ENCODE measurements at regions not wholly inside any gene's neighbourhood (a gene's known extent, or its start where the extent isn't known, plus 50 kb on each side); places are given as distances from the start of the nearest gene placed in this dataset.
A peak's percentile ranks its signal among the peaks of the same experiment; 100 is the strongest.

- Histone ChIP-seq H3K9me1 (ENCODE audit: control insufficient read depth, extremely low read depth, insufficient read depth, low read length) (no peaks in the 10 kb centered on the region), H3K9me3 (ENCODE audit: control insufficient read depth, low read depth, low read length) (no peaks in the 10 kb centered on the region), H2AFZ (ENCODE audit: control insufficient read depth, low read length) (no peak overlapping the region), H3K9ac (ENCODE audit: control insufficient read depth, extremely low read depth, insufficient read depth, low read length) (no peak overlapping the region), H3K79me2 (ENCODE audit: control insufficient read depth, insufficient read depth, low read length) (no peaks in the 10 kb centered on the region), H3K4me1 (ENCODE audit: control insufficient read depth, extremely low read depth, insufficient read depth, low read length) (peaks cover 6% of the 10 kb centered on the region), H3K36me3 (ENCODE audit: control insufficient read depth in 2 of 2, extremely low read depth in 1 of 2, insufficient read depth in 2 of 2, low read length in 2 of 2) (no peaks in the 10 kb centered on the region), H3K4me2 (ENCODE audit: control insufficient read depth, extremely low read depth, insufficient read depth, low read depth, low read length) (no peak overlapping the region), H3K4me3 (ENCODE audit: control insufficient read depth in 2 of 3, extremely low read depth in 1 of 3, insufficient read depth in 2 of 3, low read depth in 1 of 3, low read length in 3 of 3) (no peak overlapping the region), H3K27ac (ENCODE audit: control insufficient read depth, insufficient read depth, low read length) (no peak overlapping the region), H4K20me1 (ENCODE audit: control insufficient read depth, extremely low read depth, insufficient read depth, low read length) (no peaks in the 10 kb centered on the region), H3K27me3 (ENCODE audit: control insufficient read depth, extremely low read depth, insufficient read depth, low read length) (no peaks in the 10 kb centered on the region)
- FAIRE-seq (no peak), DNase-seq (ENCODE audit: low read depth, low spot score) (no peak)
- dilution Hi-C loops (cut with MboI; ENCODE audit: extremely low pct_ligation_motif_present, low sequenced_read_pairs): no loop called here
- TF ChIP-seq CTCF (optimal IDR thresholded peaks at IDR 0.05 in 1 of 3, IDR thresholded peaks at IDR 0.05 in 1 of 3, conservative IDR thresholded peaks at IDR 0.05 in 1 of 3; ENCODE audit: extremely low read depth in 1 of 3, insufficient read depth in 2 of 3, low read length in 3 of 3) (no peak), EZH2 (IDR thresholded peaks at IDR 0.05; ENCODE audit: low read length) (no peak)
Measured at GRCh38 chr6:132072271-132072670, 121.1 kb upstream of the CCN2 start.

GRCh38 chr6:132070356-132070755 lies 119.2 kb upstream of the CCN2 start:
- Histone ChIP-seq H3K27me3 (ENCODE audit: control insufficient read depth, extremely low read depth, insufficient read depth, low read length) (no peaks in the 10 kb centered on the region), H3K9me3 (ENCODE audit: control insufficient read depth, low read depth, low read length) (no peaks in the 10 kb centered on the region), H3K79me2 (ENCODE audit: control insufficient read depth, insufficient read depth, low read length) (no peaks in the 10 kb centered on the region), H3K4me2 (ENCODE audit: control insufficient read depth, extremely low read depth, insufficient read depth, low read depth, low read length) (peak overlapping the region; percentile 6), H3K9ac (ENCODE audit: control insufficient read depth, extremely low read depth, insufficient read depth, low read length) (no peak overlapping the region), H3K4me3 (ENCODE audit: control insufficient read depth in 2 of 3, extremely low read depth in 1 of 3, insufficient read depth in 2 of 3, low read depth in 1 of 3, low read length in 3 of 3) (no peak overlapping the region), H3K36me3 (ENCODE audit: control insufficient read depth in 2 of 2, extremely low read depth in 1 of 2, insufficient read depth in 2 of 2, low read length in 2 of 2) (no peaks in the 10 kb centered on the region), H3K9me1 (ENCODE audit: control insufficient read depth, extremely low read depth, insufficient read depth, low read length) (no peaks in the 10 kb centered on the region), H3K27ac (ENCODE audit: control insufficient read depth, insufficient read depth, low read length) (no peak overlapping the region), H2AFZ (ENCODE audit: control insufficient read depth, low read length) (no peak overlapping the region), H4K20me1 (ENCODE audit: control insufficient read depth, extremely low read depth, insufficient read depth, low read length) (no peaks in the 10 kb centered on the region), H3K4me1 (ENCODE audit: control insufficient read depth, extremely low read depth, insufficient read depth, low read length) (peaks cover 14% of the 10 kb centered on the region)
- TF ChIP-seq EZH2 (IDR thresholded peaks at IDR 0.05; ENCODE audit: low read length) (no peak), CTCF (optimal IDR thresholded peaks at IDR 0.05 in 1 of 3, IDR thresholded peaks at IDR 0.05 in 1 of 3, conservative IDR thresholded peaks at IDR 0.05 in 1 of 3; ENCODE audit: extremely low read depth in 1 of 3, insufficient read depth in 2 of 3, low read length in 3 of 3) (no peak)
- FAIRE-seq (peak; percentile 62), DNase-seq (ENCODE audit: low read depth, low spot score) (no peak)
- dilution Hi-C loops (cut with MboI; ENCODE audit: extremely low pct_ligation_motif_present, low sequenced_read_pairs): no loop called here

Data from keratinocyte (primary cell).